ENCODE measurements at regions not wholly inside any gene's neighbourhood (a gene's known extent, or its start where the extent isn't known, plus 50 kb on each side); places are given as distances from the start of the nearest gene placed in this dataset.
"Not testable (repeated sequence)": the region's sequence is repeated elsewhere in the genome, so short reads cannot be mapped to it uniquely, and the experiment has no call there.

GRCh38 chr7:42720991-42721796 is 190.7 kb downstream of the C7orf25 start:
- DNase-seq: no peak

- DNase-seq: no peak
Measured at GRCh38 chr7:42720012-42720411, 191.9 kb downstream of the C7orf25 start.

GRCh38 chr7:42718466-42718865 is 193.4 kb downstream of the C7orf25 start:
- DNase-seq: not testable (repeated sequence)

GRCh38 chr7:42714356-42714755 is 197.5 kb downstream of the C7orf25 start:
- DNase-seq: no peak

- DNase-seq: no peak
Measured at GRCh38 chr7:42709284-42709683, 202.6 kb downstream of the C7orf25 start.

GRCh38 chr7:42704710-42705109 is 207.2 kb downstream of the C7orf25 start:
- no peak for DNase-seq

GRCh38 chr7:42702647-42703046 is 209.2 kb downstream of the C7orf25 start:
- no peak for DNase-seq

- no peak for DNase-seq
Measured at GRCh38 chr7:42700406-42701327, 211.2 kb downstream of the C7orf25 start.

GRCh38 chr7:42699380-42700178 is 212.3 kb downstream of the C7orf25 start:
- no peak for DNase-seq

- DNase-seq: no peak
Measured at GRCh38 chr7:42698600-42699374, 213.1 kb downstream of the C7orf25 start.

GRCh38 chr7:42694894-42695507 is 216.9 kb downstream of the C7orf25 start:
- DNase-seq: no peak

- no peak for DNase-seq
Measured at GRCh38 chr7:42693722-42694121, 218.1 kb downstream of the C7orf25 start.

GRCh38 chr7:42692621-42693020 is 219.2 kb downstream of the C7orf25 start:
- DNase-seq: no peak

- peak; percentile 1 for DNase-seq
Measured at GRCh38 chr7:42690794-42691639, 220.9 kb downstream of the C7orf25 start.

GRCh38 chr7:42689626-42690025 is 222.2 kb downstream of the C7orf25 start:
- no peak for DNase-seq

- no peak for DNase-seq
Measured at GRCh38 chr7:42688056-42688371, 223.9 kb downstream of the C7orf25 start.

GRCh38 chr7:42687211-42688055 is 224.4 kb downstream of the C7orf25 start:
- no peak for DNase-seq

- DNase-seq: no peak
Measured at GRCh38 chr7:42686594-42687156, 225.2 kb downstream of the C7orf25 start.

GRCh38 chr7:42685911-42686310 is 226.0 kb downstream of the C7orf25 start:
- DNase-seq: no peak

Measured in activated CD4-positive, alpha-beta T cell treated with anti-CD3 and anti-CD28 coated beads, Interleukin-2, Interleukin-6, amounts not matched to agents 100 ng/mL and 50 ng/mL, durations not matched to agents 16 hours and 8 hours (primary cell).